ENCODE measurements at regions not wholly inside any gene's neighbourhood (a gene's known extent, or its start where the extent isn't known, plus 50 kb on each side); places are given as distances from the start of the nearest gene placed in this dataset.

DNA sequence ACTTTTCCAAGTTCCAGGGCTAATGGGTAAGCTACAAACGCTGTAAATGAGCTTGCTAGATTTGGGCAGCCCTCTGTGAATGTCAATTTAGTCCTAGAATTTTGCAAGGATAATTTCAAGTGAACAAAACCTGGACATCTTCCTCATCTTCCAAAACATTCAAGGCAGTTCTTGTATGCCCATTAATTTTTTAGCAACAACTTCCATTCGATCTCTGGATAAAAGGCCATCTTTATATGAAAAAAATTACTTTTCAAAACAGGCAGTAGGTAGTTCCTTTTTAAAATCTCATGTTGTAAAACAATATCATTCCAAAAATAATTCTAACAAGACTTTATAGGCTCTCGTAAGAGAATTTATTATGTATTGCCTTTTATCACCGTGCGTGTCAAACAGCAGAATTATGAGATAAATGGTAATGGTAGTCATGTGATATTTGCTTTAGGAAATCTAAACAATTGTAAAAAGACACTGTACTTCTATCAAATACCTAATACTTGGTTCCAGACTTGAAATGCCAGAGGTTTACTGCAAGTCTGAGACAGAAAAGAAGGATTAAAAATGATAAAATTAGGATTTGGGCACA, 143.7 kb upstream of the NRP1 start:
- H3K27me3 ChIP-seq (ENCODE audit: control insufficient read depth, extremely low read depth, insufficient read depth, low read length) = no peaks in the 10 kb centered on the region
- H3K27ac ChIP-seq (ENCODE audit: control insufficient read depth, insufficient read depth, low read length) = no peak overlapping the region
- H3K9me3 ChIP-seq (ENCODE audit: control insufficient read depth, low read depth, low read length) = no peaks in the 10 kb centered on the region
- no peaks in the 10 kb centered on the region for H3K79me2 ChIP-seq (ENCODE audit: control insufficient read depth, insufficient read depth, low read length)
- no peak overlapping the region for H3K4me3 ChIP-seq (ENCODE audit: control insufficient read depth in 2 of 3, extremely low read depth in 1 of 3, insufficient read depth in 2 of 3, low read depth in 1 of 3, low read length in 3 of 3)
- no peak overlapping the region for H3K9ac ChIP-seq (ENCODE audit: control insufficient read depth, extremely low read depth, insufficient read depth, low read length)
- no peak overlapping the region for H3K4me2 ChIP-seq (ENCODE audit: control insufficient read depth, extremely low read depth, insufficient read depth, low read depth, low read length)
- FAIRE-seq (peak; percentile 57), DNase-seq (ENCODE audit: low read depth, low spot score) (no peak)
- no peaks in the 10 kb centered on the region for H4K20me1 ChIP-seq (ENCODE audit: control insufficient read depth, extremely low read depth, insufficient read depth, low read length)
- dilution Hi-C loops (cut with MboI; ENCODE audit: extremely low pct_ligation_motif_present, low sequenced_read_pairs) = no loop called here
- no peaks in the 10 kb centered on the region for H3K36me3 ChIP-seq (ENCODE audit: control insufficient read depth in 2 of 2, extremely low read depth in 1 of 2, insufficient read depth in 2 of 2, low read length in 2 of 2)
- no peak overlapping the region for H2AFZ ChIP-seq (ENCODE audit: control insufficient read depth, low read length)
- no peak for TF ChIP-seq EZH2 (IDR thresholded peaks at IDR 0.05; ENCODE audit: low read length)
- TF ChIP-seq, protein P1, sequence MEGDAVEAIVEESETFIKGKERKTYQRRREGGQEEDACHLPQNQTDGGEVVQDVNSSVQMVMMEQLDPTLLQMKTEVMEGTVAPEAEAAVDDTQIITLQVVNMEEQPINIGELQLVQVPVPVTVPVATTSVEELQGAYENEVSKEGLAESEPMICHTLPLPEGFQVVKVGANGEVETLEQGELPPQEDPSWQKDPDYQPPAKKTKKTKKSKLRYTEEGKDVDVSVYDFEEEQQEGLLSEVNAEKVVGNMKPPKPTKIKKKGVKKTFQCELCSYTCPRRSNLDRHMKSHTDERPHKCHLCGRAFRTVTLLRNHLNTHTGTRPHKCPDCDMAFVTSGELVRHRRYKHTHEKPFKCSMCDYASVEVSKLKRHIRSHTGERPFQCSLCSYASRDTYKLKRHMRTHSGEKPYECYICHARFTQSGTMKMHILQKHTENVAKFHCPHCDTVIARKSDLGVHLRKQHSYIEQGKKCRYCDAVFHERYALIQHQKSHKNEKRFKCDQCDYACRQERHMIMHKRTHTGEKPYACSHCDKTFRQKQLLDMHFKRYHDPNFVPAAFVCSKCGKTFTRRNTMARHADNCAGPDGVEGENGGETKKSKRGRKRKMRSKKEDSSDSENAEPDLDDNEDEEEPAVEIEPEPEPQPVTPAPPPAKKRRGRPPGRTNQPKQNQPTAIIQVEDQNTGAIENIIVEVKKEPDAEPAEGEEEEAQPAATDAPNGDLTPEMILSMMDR (optimal IDR thresholded peaks at IDR 0.05 in 1 of 3, IDR thresholded peaks at IDR 0.05 in 1 of 3, conservative IDR thresholded peaks at IDR 0.05 in 1 of 3; ENCODE audit: extremely low read depth in 1 of 3, insufficient read depth in 2 of 3, low read length in 3 of 3) = no peak
- no peaks in the 10 kb centered on the region for H3K4me1 ChIP-seq (ENCODE audit: control insufficient read depth, extremely low read depth, insufficient read depth, low read length)
- no peaks in the 10 kb centered on the region for H3K9me1 ChIP-seq (ENCODE audit: control insufficient read depth, extremely low read depth, insufficient read depth, low read length)

DNA sequence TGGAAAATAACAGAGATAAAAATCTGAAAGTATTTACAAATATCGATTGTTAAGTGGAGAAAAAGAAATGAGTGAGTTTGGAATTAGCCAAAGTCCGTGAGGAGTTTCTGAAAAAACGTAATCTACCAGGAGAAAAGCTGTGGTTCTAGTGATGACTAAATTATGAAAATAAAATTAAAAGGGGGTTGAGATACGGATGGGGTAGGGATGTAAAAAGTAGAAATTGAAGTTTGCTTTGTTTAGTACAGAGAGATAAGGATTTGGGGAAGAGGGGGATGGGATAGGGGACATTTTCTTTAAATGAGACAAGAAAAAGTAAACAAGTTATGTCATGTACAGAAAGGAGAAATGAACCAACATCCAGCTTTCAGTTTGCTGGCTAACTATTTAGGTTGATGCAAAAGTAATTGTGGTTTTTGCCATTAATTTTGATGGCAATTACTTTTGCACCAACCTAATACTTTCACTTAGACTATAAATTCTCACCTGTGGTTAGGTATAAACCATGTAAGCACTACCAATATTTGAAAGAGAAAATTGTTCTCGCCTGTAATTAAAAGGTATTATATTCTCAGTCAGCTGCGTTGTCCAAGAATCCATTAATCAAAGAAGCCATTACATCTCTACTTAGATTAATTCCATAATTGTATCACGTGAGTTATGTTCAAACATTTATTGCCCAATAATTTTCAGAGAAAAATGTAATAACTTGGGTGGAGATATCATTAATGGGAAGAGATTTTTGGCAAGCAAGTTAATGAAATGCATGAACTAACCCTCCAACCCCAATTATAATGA, 143.0 kb upstream of the NRP1 start:
- Histone ChIP-seq H3K79me2 (ENCODE audit: control insufficient read depth, insufficient read depth, low read length) (no peaks in the 10 kb centered on the region), H2AFZ (ENCODE audit: control insufficient read depth, low read length) (no peak overlapping the region), H3K27me3 (ENCODE audit: control insufficient read depth, extremely low read depth, insufficient read depth, low read length) (no peaks in the 10 kb centered on the region), H3K4me2 (ENCODE audit: control insufficient read depth, extremely low read depth, insufficient read depth, low read depth, low read length) (no peak overlapping the region), H3K4me1 (ENCODE audit: control insufficient read depth, extremely low read depth, insufficient read depth, low read length) (no peaks in the 10 kb centered on the region), H3K9me1 (ENCODE audit: control insufficient read depth, extremely low read depth, insufficient read depth, low read length) (no peaks in the 10 kb centered on the region), H3K36me3 (ENCODE audit: control insufficient read depth in 2 of 2, extremely low read depth in 1 of 2, insufficient read depth in 2 of 2, low read length in 2 of 2) (no peaks in the 10 kb centered on the region), H3K4me3 (ENCODE audit: control insufficient read depth in 2 of 3, extremely low read depth in 1 of 3, insufficient read depth in 2 of 3, low read depth in 1 of 3, low read length in 3 of 3) (no peak overlapping the region), H3K9me3 (ENCODE audit: control insufficient read depth, low read depth, low read length) (no peaks in the 10 kb centered on the region), H4K20me1 (ENCODE audit: control insufficient read depth, extremely low read depth, insufficient read depth, low read length) (no peaks in the 10 kb centered on the region), H3K27ac (ENCODE audit: control insufficient read depth, insufficient read depth, low read length) (no peak overlapping the region), H3K9ac (ENCODE audit: control insufficient read depth, extremely low read depth, insufficient read depth, low read length) (no peak overlapping the region)
- FAIRE-seq = no peak
- DNase-seq (ENCODE audit: low read depth, low spot score) = no peak
- dilution Hi-C loops (cut with MboI; ENCODE audit: extremely low pct_ligation_motif_present, low sequenced_read_pairs) = no loop called here
- no peak for TF ChIP-seq EZH2 (IDR thresholded peaks at IDR 0.05; ENCODE audit: low read length)
- TF ChIP-seq, protein P1 (optimal IDR thresholded peaks at IDR 0.05 in 1 of 3, IDR thresholded peaks at IDR 0.05 in 1 of 3, conservative IDR thresholded peaks at IDR 0.05 in 1 of 3; ENCODE audit: extremely low read depth in 1 of 3, insufficient read depth in 2 of 3, low read length in 3 of 3) = no peak

Data from keratinocyte (primary cell).